ENCODE measurements at regions not wholly inside any gene's neighbourhood (a gene's known extent, or its start where the extent isn't known, plus 50 kb on each side); places are given as distances from the start of the nearest gene placed in this dataset.

- no peak overlapping the region for H3K27ac Mint-ChIP-seq
- ChIA-PET CTCF (no interaction called here), POLR2A (no interaction called here)
- no peaks in the 10 kb centered on the region for H3K36me3 Mint-ChIP-seq (ENCODE audit: low read depth)
- peaks cover 54% of the 10 kb centered on the region for H3K27me3 Mint-ChIP-seq
- H3K9me3 Mint-ChIP-seq: no peaks in the 10 kb centered on the region
- DNase-seq: no peak
- no peak overlapping the region for H3K4me3 Mint-ChIP-seq
- H3K4me1 Mint-ChIP-seq: no peaks in the 10 kb centered on the region
These were observed 86.1 kb upstream of the POU3F1 start for GRCh38 chr1:38132681-38133080.

GRCh38 chr1:38131024-38131585 lies 84.5 kb upstream of the POU3F1 start:
- Mint-ChIP-seq H3K9me3 (no peaks in the 10 kb centered on the region), H3K27ac (no peak overlapping the region), H3K27me3 (peaks cover 40% of the 10 kb centered on the region), H3K4me3 (no peak overlapping the region), H3K36me3 (ENCODE audit: low read depth) (no peaks in the 10 kb centered on the region), H3K4me1 (no peaks in the 10 kb centered on the region)
- DNase-seq: no peak
- POLR2A ChIA-PET: no interaction called here
- CTCF ChIA-PET: interaction anchor here (1.7 kb wide), 1 partner anchor 13 kb away, joined by 3 read pairs; no protein-coding TSS in a partner anchor

GRCh38 chr1:38129971-38130370 lies 83.4 kb upstream of the POU3F1 start:
- H3K4me1 Mint-ChIP-seq: no peaks in the 10 kb centered on the region
- POLR2A ChIA-PET: no interaction called here
- H3K36me3 Mint-ChIP-seq (ENCODE audit: low read depth): no peaks in the 10 kb centered on the region
- H3K9me3 Mint-ChIP-seq: no peaks in the 10 kb centered on the region
- DNase-seq: no peak
- no peak overlapping the region for H3K27ac Mint-ChIP-seq
- H3K27me3 Mint-ChIP-seq: peaks cover 29% of the 10 kb centered on the region
- CTCF ChIA-PET: interaction anchor here (1.7 kb wide), 1 partner anchor 12 kb away, joined by 3 read pairs; no protein-coding TSS in a partner anchor
- H3K4me3 Mint-ChIP-seq: no peak overlapping the region

DNA sequence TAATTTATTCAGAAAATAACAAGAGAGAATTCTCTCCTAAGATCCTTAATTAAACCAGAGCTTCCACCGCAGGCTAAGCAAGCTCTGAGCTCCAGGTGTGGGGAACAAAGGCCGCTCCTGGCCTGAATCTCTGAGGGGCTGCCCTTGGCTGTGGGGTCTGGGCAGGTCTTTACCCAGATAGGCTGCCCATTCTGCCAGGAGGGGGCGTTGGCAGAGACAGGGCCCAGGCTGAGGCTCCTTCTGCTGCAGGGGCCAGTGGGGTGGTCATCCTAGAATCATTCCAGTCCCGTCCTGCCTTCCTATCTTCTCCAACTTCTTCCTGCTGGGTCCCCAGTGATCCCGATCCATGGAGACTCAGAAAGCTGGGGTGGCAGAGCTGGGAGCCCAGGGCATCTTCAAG lies 82.9 kb upstream of the POU3F1 start:
- Mint-ChIP-seq H3K9me3 (no peaks in the 10 kb centered on the region), H3K36me3 (ENCODE audit: low read depth) (no peaks in the 10 kb centered on the region), H3K4me3 (no peak overlapping the region), H3K27ac (no peak overlapping the region), H3K4me1 (no peaks in the 10 kb centered on the region), H3K27me3 (peaks cover 24% of the 10 kb centered on the region)
- ChIA-PET CTCF (interaction anchor here (1.7 kb wide), 1 partner anchor 12 kb away, joined by 3 read pairs; no protein-coding TSS in a partner anchor), POLR2A (no interaction called here)
- DNase-seq: no peak

- Mint-ChIP-seq H3K36me3 (ENCODE audit: low read depth) (no peaks in the 10 kb centered on the region), H3K9me3 (no peaks in the 10 kb centered on the region), H3K27me3 (peaks cover 19% of the 10 kb centered on the region), H3K4me1 (no peaks in the 10 kb centered on the region), H3K27ac (no peak overlapping the region), H3K4me3 (no peak overlapping the region)
- ChIA-PET POLR2A (no interaction called here), CTCF (interaction anchor here (1.7 kb wide), 1 partner anchor 11 kb away, joined by 3 read pairs; no protein-coding TSS in a partner anchor)
- no peak for DNase-seq
These were observed 82.4 kb upstream of the POU3F1 start for GRCh38 chr1:38128926-38129453.

GRCh38 chr1:38128511-38128910 lies 81.9 kb upstream of the POU3F1 start:
- ChIA-PET CTCF (no interaction called here), POLR2A (no interaction called here)
- Mint-ChIP-seq H3K27ac (no peak overlapping the region), H3K27me3 (peaks cover 16% of the 10 kb centered on the region), H3K4me1 (no peaks in the 10 kb centered on the region), H3K36me3 (ENCODE audit: low read depth) (no peaks in the 10 kb centered on the region), H3K9me3 (no peaks in the 10 kb centered on the region), H3K4me3 (no peak overlapping the region)
- no peak for DNase-seq

DNA sequence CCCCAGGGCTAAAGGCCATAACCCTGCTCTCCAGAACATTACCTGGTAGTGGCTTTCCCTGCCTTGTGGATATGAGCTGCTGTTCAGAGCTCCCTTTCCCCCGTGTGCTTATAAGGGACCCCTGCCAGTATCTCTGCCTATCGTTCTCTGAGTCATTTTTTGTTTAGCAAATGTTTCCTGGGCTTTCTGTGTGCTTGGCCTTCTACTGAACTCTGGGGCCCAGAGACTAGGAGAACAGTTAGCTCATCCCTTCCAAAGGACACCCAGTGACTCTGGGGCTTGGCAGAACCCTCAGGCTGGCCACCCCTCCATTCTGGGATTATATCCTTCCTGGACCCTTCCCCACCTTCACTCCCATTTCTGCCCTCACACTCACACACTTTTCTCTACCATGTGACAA lies 80.8 kb upstream of the POU3F1 start:
- peaks cover 6% of the 10 kb centered on the region for H3K27me3 Mint-ChIP-seq
- no peaks in the 10 kb centered on the region for H3K4me1 Mint-ChIP-seq
- CTCF ChIA-PET: no interaction called here
- H3K27ac Mint-ChIP-seq: no peak overlapping the region
- H3K9me3 Mint-ChIP-seq: no peaks in the 10 kb centered on the region
- no peak for DNase-seq
- no peak overlapping the region for H3K4me3 Mint-ChIP-seq
- POLR2A ChIA-PET: no interaction called here
- no peaks in the 10 kb centered on the region for H3K36me3 Mint-ChIP-seq (ENCODE audit: low read depth)

DNA sequence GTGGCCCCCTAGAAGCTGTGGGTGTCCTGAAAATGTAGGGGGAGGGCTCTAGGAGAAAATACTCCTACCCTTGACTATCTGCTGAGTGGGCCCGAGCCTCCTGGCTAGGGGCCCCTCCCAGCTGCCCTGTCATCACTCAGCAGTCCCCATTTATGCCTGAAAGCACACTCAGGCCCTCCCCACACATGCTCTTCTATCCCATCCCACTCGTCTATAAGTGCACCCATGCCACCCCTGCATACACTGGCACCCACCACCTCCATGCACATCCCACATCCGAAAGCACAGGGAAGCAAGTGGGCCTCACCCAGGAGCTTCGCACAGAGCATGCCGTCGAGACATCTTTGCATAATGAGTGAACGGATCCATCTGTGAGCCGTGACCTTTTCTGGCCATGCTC lies 80.4 kb upstream of the POU3F1 start:
- peaks cover 2% of the 10 kb centered on the region for H3K27me3 Mint-ChIP-seq
- no peaks in the 10 kb centered on the region for H3K9me3 Mint-ChIP-seq
- ChIA-PET CTCF (no interaction called here), POLR2A (no interaction called here)
- H3K4me1 Mint-ChIP-seq: no peaks in the 10 kb centered on the region
- no peak overlapping the region for H3K4me3 Mint-ChIP-seq
- no peaks in the 10 kb centered on the region for H3K36me3 Mint-ChIP-seq (ENCODE audit: low read depth)
- no peak overlapping the region for H3K27ac Mint-ChIP-seq
- DNase-seq: no peak

DNA sequence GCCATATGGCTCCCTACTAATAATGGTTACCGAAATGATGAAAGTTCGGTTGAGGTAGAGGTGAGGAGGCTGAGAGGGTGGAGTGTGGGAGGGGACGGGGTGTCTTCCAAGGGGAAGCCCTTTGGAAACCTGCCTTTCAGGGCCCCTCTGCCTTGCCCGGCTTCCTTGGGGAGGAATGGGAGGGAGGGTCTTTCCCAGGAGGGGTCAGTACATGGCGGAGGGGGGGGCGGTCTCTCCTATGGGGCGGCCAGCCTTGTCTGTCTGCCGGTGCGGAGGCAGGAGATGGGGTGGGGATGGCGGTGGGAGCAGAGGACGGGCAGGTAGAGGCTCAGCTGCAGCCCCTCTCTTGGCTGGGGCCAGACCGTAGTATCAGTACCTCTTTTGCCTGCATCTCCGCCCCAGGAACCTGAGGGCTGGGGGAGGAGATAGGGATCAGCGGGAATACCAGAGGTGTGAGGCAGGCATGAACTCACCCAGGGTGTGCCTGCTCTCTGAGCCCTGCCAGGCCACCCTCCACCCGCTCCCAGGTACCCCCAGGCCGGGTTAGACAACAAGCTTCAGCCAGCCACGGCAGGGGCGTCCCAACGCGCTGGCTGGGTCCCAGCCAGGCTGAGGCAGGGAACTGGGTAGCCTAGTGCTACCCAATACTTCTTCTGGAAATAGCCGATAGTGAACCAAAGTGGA lies 79.4 kb upstream of the POU3F1 start:
- CTCF ChIA-PET: no interaction called here
- no peaks in the 10 kb centered on the region for H3K36me3 Mint-ChIP-seq (ENCODE audit: low read depth)
- H3K27ac Mint-ChIP-seq: no peak overlapping the region
- H3K4me3 Mint-ChIP-seq: no peak overlapping the region
- no peak for DNase-seq
- no peaks in the 10 kb centered on the region for H3K4me1 Mint-ChIP-seq
- H3K27me3 Mint-ChIP-seq: no peaks in the 10 kb centered on the region
- POLR2A ChIA-PET: no interaction called here
- H3K9me3 Mint-ChIP-seq: no peaks in the 10 kb centered on the region

DNA sequence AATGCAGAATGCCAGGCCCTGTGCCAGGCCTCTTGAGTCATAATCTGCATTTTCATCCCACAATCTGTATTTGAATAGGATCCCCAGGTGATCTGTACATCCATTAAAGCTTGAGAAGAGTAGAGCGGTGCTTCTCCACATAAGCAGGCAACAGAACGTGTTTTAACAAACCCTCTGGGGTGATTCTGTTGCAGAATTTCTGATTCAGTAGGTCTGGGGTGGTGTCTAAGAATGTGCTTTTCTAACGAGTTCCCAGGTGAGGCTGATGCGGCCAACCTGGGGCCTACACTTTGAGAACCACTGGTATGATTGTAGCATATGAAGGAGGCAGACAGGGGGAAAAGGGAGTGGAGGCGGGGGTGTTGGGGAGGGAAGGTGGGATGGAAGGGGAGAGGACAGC lies 78.4 kb upstream of the POU3F1 start:
- H3K9me3 Mint-ChIP-seq: no peaks in the 10 kb centered on the region
- POLR2A ChIA-PET: no interaction called here
- no peaks in the 10 kb centered on the region for H3K27me3 Mint-ChIP-seq
- DNase-seq: no peak
- H3K4me1 Mint-ChIP-seq: no peaks in the 10 kb centered on the region
- no peaks in the 10 kb centered on the region for H3K36me3 Mint-ChIP-seq (ENCODE audit: low read depth)
- H3K4me3 Mint-ChIP-seq: no peak overlapping the region
- CTCF ChIA-PET: no interaction called here
- no peak overlapping the region for H3K27ac Mint-ChIP-seq

DNA sequence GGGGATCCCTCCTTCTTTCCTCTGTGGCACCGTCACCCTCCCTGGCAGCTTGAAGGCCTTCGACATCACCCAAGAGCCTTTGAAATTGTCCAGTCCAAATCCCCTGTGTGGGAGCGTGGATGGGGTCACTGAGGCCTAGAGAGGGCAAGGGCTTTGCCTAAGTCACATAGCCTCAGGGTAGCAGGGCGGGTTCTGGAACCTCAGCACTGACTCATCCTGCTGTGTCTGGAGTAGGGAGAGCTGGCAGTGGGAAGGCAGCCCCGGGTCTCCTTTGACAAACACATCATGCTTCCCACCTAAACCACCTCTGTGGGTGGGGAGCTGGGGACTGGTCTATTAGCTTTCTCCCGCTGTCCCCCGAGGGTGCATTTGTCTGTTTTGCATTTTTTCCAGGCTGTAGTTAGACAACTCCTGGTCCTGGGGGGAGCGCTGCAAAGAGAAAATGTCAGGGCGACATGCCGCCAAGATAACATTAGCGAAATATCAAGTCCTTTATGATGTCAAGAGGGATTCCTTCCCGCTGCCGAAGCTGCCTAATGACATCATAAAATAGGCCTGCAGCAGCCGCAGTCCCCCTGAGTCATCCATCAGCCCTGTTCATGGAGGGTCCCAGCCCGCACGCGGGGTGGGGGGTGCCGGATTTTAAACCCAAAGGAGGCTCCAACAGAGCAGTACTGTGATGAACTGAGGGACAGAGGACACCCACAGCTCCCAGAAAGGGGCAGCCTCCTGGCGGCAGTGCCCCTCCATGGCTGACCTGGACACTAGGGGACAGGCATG lies 77.0 kb upstream of the POU3F1 start:
- DNase-seq: no peak
- H3K36me3 Mint-ChIP-seq (ENCODE audit: low read depth): no peaks in the 10 kb centered on the region
- H3K9me3 Mint-ChIP-seq: no peaks in the 10 kb centered on the region
- no peak overlapping the region for H3K27ac Mint-ChIP-seq
- CTCF ChIA-PET: no interaction called here
- no peak overlapping the region for H3K4me3 Mint-ChIP-seq
- H3K27me3 Mint-ChIP-seq: no peaks in the 10 kb centered on the region
- H3K4me1 Mint-ChIP-seq: no peaks in the 10 kb centered on the region
- POLR2A ChIA-PET: no interaction called here

- ChIA-PET POLR2A (no interaction called here), CTCF (interaction anchor here (1.0 kb wide), 1 partner anchor 18 kb away, joined by 6 read pairs; no protein-coding TSS in a partner anchor)
- H3K27ac Mint-ChIP-seq: no peak overlapping the region
- H3K9me3 Mint-ChIP-seq: no peaks in the 10 kb centered on the region
- H3K4me3 Mint-ChIP-seq: no peak overlapping the region
- H3K36me3 Mint-ChIP-seq (ENCODE audit: low read depth): no peaks in the 10 kb centered on the region
- H3K27me3 Mint-ChIP-seq: no peaks in the 10 kb centered on the region
- no peaks in the 10 kb centered on the region for H3K4me1 Mint-ChIP-seq
- DNase-seq: no peak
These were observed 74.7 kb upstream of the POU3F1 start for GRCh38 chr1:38121231-38121680.

DNA sequence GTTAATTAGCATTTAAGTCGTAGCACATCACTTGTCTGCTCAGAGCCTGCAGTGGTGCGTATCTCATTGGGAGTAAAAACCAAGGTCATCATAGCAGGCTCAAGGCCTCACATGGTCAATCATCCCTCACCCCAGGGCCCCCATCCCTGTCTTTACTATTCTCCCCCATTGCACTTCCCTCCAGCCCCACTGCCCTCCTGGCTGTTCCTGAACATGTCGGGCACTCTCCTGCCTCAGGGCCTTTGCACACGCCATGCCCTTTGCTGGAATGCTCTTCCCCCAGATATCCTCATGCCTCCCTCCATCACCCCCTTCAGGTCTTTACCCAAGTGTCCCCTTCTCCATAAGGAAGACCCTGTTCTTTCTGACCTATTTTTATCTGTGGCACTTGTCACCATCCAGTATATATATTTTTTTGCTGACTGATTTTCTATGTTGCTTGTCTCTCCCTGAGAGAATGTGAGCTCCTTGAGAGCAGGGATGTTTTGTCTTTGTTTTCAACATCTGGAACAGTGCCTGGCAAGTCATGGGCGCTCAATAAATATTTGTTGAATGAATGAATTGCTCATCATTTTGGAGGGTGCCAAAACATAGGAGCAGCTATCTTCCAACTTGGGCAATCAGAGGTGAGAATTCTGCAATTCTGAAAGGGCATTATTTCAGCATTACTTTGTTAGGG lies 74.1 kb upstream of the POU3F1 start:
- H3K9me3 Mint-ChIP-seq: no peaks in the 10 kb centered on the region
- POLR2A ChIA-PET: no interaction called here

More for the DNA sequence above, 74.1 kb upstream of the POU3F1 start:
- no peaks in the 10 kb centered on the region for H3K27me3 Mint-ChIP-seq
- CTCF ChIA-PET: no interaction called here
- H3K4me1 Mint-ChIP-seq: no peaks in the 10 kb centered on the region
- no peak overlapping the region for H3K4me3 Mint-ChIP-seq
- no peaks in the 10 kb centered on the region for H3K36me3 Mint-ChIP-seq (ENCODE audit: low read depth)
- DNase-seq: no peak
- H3K27ac Mint-ChIP-seq: no peak overlapping the region

Data from activated CD4-positive, alpha-beta T cell treated with anti-CD3 and anti-CD28 coated beads, Interleukin-2, amount 10 ng/mL, durations not matched to agents 7 days and 5 days (primary cell).